AG10803 (cell line): ENCODE measurements at regions not wholly inside any gene's neighbourhood (a gene's known extent, or its start where the extent isn't known, plus 50 kb on each side); places are given as distances from the start of the nearest gene placed in this dataset.

Experiments used
- DNase-seq: peaks from one replicate; pipeline ENCODE4 v3.0.0; 2010; ENCODE audit warnings: low read depth
- H3K4me3 ChIP-seq: 2 replicates; pipeline ENCODE4 v1.5.1; 2011; ENCODE audit warnings: mild to moderate bottlenecking, low read length, control low read depth
- TF ChIP-seq, protein P1 (sequence below): conservative IDR thresholded peaks from 2 replicates; pipeline ENCODE4 v1.5.1; 2011; ENCODE audit warnings: mild to moderate bottlenecking, low read length, control low read depth, inconsistent platforms

DNA sequence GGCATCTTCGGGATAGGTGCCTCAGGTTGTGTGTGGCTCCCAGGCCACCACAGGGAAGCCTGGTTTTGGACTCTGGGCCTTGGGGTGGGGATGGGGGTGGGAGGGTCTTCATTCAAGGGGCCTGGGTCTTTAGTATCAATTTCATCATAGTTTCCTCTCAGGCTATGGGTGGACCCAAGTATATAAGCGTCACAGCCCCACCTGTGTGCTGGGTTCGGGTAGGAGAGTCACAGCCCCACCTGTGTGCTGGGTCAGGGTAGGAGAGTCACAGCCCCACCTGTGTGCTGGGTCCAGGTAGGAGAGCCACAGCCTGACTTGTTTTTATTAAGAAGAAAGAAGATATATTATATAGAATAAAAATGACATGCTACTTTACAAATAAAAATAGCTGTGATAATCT, 422.1 kb downstream of the BRD1 start:
- no peak for DNase-seq
- TF ChIP-seq, protein P1, sequence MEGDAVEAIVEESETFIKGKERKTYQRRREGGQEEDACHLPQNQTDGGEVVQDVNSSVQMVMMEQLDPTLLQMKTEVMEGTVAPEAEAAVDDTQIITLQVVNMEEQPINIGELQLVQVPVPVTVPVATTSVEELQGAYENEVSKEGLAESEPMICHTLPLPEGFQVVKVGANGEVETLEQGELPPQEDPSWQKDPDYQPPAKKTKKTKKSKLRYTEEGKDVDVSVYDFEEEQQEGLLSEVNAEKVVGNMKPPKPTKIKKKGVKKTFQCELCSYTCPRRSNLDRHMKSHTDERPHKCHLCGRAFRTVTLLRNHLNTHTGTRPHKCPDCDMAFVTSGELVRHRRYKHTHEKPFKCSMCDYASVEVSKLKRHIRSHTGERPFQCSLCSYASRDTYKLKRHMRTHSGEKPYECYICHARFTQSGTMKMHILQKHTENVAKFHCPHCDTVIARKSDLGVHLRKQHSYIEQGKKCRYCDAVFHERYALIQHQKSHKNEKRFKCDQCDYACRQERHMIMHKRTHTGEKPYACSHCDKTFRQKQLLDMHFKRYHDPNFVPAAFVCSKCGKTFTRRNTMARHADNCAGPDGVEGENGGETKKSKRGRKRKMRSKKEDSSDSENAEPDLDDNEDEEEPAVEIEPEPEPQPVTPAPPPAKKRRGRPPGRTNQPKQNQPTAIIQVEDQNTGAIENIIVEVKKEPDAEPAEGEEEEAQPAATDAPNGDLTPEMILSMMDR = no peak
- no peak overlapping the region for H3K4me3 ChIP-seq

DNA sequence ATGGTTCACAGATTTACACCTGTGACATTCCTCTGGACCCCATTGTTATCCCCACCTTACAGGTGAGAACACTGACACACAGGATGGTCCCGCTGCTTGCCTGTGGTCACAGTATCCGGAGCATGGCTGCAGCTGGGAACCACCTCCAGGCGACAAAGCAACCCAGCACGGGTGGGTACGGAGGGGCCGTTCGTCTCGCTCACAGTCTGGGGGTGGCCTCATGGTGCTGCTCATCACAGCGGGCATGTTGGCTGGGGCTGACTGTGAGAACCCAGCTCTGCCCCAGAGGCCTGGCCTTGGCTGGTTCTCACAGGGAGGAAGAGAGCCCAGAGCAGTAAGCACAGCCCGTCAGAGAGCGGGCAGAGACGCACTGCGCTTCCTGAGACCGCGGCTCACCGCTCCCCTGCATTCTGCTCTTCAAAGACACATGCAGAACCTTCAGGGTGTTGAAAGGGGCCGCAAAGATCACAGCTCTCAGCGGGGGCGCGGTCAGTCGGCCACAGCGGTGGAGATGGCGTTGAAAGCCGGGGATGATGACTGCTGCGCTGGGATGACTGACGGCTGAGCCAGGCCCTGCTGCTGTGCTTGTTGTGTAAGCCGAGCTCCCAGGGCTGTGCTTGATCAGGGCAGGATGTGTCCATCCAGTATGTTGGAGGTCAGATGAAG, 423.0 kb downstream of the BRD1 start:
- DNase-seq = no peak
- TF ChIP-seq, protein P1 = no peak
- no peak overlapping the region for H3K4me3 ChIP-seq

DNA sequence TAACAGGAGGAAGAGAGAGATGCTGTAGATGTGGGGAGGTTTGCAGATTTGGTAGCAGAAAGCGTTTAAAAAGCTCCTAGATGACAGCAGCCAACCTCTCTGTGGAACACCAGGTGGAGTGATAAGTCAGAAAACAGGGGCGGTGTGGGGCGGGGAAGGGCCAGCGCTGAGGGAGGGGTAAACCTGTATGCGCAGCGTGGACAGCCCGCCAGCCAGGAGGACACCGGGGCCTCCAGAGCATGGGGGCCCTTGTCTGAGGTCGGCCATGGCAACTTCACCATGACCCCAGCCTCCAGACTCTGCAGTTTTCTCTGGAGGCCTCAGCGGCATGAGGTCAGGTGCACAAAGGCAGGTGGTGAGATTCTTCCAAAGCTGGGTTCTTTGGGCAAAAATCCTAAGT, 423.7 kb downstream of the BRD1 start:
- DNase-seq = no peak
- H3K4me3 ChIP-seq = no peak overlapping the region
- TF ChIP-seq, protein P1 = no peak

DNA sequence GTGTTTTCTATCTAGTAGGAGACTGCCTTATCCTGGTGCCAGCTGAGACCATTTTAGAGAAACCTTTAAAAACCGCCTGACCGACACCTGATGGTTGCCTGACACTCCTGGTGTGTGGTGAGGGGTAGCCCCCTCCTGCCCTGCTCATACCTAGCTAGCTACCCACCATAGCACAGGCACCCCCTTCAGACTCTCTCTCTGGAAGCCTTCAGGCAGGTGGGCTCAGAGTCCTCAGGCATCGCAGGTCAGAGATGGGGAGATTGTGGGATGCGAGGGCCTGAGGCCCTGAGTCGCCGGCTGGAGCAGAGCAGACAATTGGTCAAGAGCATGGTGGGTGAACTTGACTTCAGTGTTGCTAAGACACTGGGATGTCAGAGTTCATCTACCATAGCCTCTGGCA, 424.6 kb downstream of the BRD1 start:
- no peak for DNase-seq

DNA sequence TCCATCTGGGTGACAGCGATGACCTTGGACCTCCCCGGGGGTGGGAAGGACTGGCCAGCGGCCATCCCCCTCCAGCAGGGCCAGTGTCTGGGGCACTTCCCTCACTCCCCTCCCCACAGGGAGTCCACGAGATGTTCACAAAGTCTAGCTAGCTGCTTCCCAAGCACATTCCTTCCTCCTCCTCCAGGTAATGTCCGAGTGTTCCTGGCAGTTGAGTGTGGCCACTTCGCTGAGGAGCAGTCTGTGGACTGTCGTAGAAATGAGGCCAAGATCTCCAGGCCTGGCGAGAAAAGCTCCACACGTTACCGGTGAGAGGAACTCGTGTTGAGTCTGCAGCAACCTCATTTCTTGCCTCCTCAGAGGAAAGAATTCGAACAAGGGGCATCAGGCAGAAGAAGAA, 425.5 kb downstream of the BRD1 start:
- no peak overlapping the region for H3K4me3 ChIP-seq
- no peak for DNase-seq
- TF ChIP-seq, protein P1 = no peak

More for the DNA sequence above, 424.6 kb downstream of the BRD1 start:
- TF ChIP-seq, protein P1 = no peak
- H3K4me3 ChIP-seq = no peak overlapping the region

DNA sequence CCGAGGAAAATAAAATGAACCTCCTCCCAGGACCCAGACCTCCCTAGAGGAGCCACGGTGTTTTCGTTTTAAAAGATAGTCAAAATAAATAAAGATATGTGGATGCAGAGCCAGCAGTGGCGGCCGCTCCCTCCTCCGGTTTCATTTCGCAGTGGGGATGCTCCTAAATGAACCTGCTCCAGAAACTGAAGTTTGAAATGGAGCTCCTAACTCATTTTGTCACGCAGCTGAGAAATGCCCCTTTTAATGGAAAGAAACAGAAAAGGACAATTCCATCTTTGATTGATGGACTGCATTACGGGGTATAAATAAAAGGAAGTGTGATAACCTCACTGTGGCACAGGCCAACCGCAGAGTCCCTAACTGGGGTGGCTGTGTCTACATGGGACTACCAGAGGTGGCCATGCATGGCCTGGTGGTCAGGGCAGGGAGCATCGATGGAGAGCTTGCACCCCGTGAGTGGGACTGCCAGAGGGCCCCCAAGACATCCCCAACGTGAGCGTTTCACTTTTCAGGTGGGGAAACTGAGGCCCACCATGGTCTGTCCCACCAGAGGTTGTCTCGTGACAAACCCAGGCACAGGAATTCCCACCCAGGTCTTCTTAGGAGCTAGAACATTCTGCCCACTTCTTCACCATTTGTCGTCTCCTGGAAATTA, 426.6 kb downstream of the BRD1 start:
- DNase-seq = no peak
- TF ChIP-seq, protein P1 = no peak
- no peak overlapping the region for H3K4me3 ChIP-seq
